Activated T-helper 1 cell treated with Interleukin-2 at 50 U/mL for 16 hours (primary cell): ENCODE measurements at regions not wholly inside any gene's neighbourhood (a gene's known extent, or its start where the extent isn't known, plus 50 kb on each side); places are given as distances from the start of the nearest gene placed in this dataset.

Experiments
- DNase-seq: peaks from one replicate; pipeline ENCODE4 v3.0.0-alpha.2; 2020; ENCODE audit warnings: low read depth

GRCh38 chr2:121099329-121100290 lies 185.4 kb downstream of the TFCP2L1 start:
- no peak for DNase-seq

- DNase-seq: no peak
These were observed 183.8 kb downstream of the TFCP2L1 start for GRCh38 chr2:121101093-121101715.

GRCh38 chr2:121102941-121103340 lies 182.1 kb downstream of the TFCP2L1 start:
- no peak for DNase-seq

- no peak for DNase-seq
These were observed 181.0 kb downstream of the TFCP2L1 start for GRCh38 chr2:121103960-121104359.

GRCh38 chr2:121104721-121105141 lies 180.3 kb downstream of the TFCP2L1 start:
- no peak for DNase-seq

- no peak for DNase-seq
These were observed 174.1 kb downstream of the TFCP2L1 start for GRCh38 chr2:121110924-121111323.

- no peak for DNase-seq
These were observed 166.1 kb downstream of the TFCP2L1 start for GRCh38 chr2:121118951-121119350.

- DNase-seq: no peak
These were observed 164.6 kb downstream of the TFCP2L1 start for GRCh38 chr2:121120411-121120810.

- DNase-seq: no peak
These were observed 164.0 kb downstream of the TFCP2L1 start for GRCh38 chr2:121120991-121121390.

GRCh38 chr2:121121661-121122060 lies 163.3 kb downstream of the TFCP2L1 start:
- DNase-seq: no peak

GRCh38 chr2:121123268-121123667 lies 161.7 kb downstream of the TFCP2L1 start:
- no peak for DNase-seq

GRCh38 chr2:121124330-121124729 lies 160.7 kb downstream of the TFCP2L1 start:
- no peak for DNase-seq

- DNase-seq: no peak
These were observed 159.7 kb downstream of the TFCP2L1 start for GRCh38 chr2:121125350-121125749.

- no peak for DNase-seq
These were observed 156.0 kb downstream of the TFCP2L1 start for GRCh38 chr2:121128741-121129659.

- no peak for DNase-seq
These were observed 155.3 kb downstream of the TFCP2L1 start for GRCh38 chr2:121129692-121130091.

GRCh38 chr2:121130301-121130850 lies 154.6 kb downstream of the TFCP2L1 start:
- DNase-seq: no peak

- no peak for DNase-seq
These were observed 153.6 kb downstream of the TFCP2L1 start for GRCh38 chr2:121131375-121131774.

GRCh38 chr2:121132054-121132761 lies 152.8 kb downstream of the TFCP2L1 start:
- DNase-seq: no peak

GRCh38 chr2:121132762-121133107 lies 152.3 kb downstream of the TFCP2L1 start:
- DNase-seq: no peak

- no peak for DNase-seq
These were observed 151.3 kb downstream of the TFCP2L1 start for GRCh38 chr2:121133551-121134319.

- DNase-seq: no peak
These were observed 150.3 kb downstream of the TFCP2L1 start for GRCh38 chr2:121134728-121135127.
